SH-SY5Y (cell line): ENCODE measurements at regions not wholly inside any gene's neighbourhood (a gene's known extent, or its start where the extent isn't known, plus 50 kb on each side); places are given as distances from the start of the nearest gene placed in this dataset.

Experiments used
- GATA2 ChIP-seq: IDR thresholded peaks from 2 replicates; pipeline ENCODE4 v1.6.1; 2011; ENCODE audit warnings: mild to moderate bottlenecking, low read depth, low read length
- GATA3 ChIP-seq: IDR thresholded peaks from 2 replicates; pipeline ENCODE4 v1.6.1; 2011; ENCODE audit warnings: low read depth, mild to moderate bottlenecking, low read length, moderate library complexity

DNA sequence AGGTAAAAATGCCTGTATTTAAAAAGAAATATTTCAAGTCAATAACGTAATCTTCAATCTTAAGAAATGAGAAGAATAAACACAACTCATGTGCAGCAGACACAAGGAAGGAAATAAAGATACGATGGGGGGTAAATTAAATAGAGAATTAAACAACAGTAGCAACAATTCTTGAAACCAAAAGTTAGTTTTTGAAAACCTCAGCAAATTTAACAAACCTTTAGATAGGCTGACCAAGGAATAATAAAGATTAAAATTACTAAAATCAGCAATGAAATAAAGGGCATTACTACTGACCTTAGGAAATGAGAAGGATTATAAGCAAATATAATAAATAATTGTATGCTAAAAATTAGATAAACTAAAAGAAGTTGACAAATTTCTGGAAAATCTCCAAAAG, 178.9 kb downstream of the RTP5 start:
- TF ChIP-seq GATA2 (no peak), GATA3 (no peak)
